NCI-H1092 (cell line): ENCODE measurements at regions not wholly inside any gene's neighbourhood (a gene's known extent, or its start where the extent isn't known, plus 50 kb on each side); places are given as distances from the start of the nearest gene placed in this dataset.

Source experiments
- DNase-seq: peaks from one replicate; lab custom pipeline; 2025; lab: John Stamatoyannopoulos, UW

DNA sequence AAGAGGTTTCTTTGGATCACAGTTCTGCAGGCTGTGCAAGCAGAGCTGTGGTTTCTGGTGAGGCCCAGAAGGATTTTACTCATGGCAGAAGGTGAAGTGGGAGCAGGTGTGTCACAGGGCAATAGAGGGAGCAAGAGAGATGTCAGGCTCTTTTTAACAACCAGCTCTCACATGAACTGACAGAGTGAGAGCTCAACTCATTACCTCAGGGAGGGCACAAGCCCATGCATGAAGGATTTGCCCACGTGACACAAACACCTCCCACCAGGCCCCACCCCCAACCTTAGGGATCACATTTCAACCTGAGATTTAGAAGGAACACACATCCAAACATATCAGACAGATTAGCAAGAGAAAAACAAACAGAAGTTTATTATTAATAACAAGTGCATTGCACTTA, 470.4 kb downstream of the GALC start:
- DNase-seq: no peak

GRCh38 chr14:87508333-87508732, 484.6 kb downstream of the GALC start:
- DNase-seq: no peak

- no peak for DNase-seq
Observed at GRCh38 chr14:87503711-87504110, 489.3 kb downstream of the GALC start.

DNA sequence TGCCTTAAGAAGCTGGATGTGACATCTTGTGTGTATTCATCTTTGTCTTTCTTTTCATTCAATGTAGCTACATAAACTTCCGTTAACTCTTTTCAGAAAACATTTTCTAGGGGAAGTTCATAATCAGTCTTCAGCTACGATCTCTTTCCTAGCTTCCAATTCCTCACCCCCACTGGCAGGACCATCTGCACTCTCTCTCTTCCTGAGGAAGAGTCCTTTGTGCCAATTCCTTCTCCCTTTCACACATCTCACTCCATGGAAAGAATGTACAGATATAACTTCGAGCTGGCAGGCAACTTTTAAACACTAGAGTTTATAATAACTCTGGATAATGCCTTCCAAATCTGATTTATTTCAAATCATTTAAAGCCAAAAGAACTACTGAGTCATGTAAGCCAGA, 495.7 kb downstream of the GALC start:
- no peak for DNase-seq

GRCh38 chr14:87494010-87494409, 499.0 kb downstream of the GALC start:
- no peak for DNase-seq

DNA sequence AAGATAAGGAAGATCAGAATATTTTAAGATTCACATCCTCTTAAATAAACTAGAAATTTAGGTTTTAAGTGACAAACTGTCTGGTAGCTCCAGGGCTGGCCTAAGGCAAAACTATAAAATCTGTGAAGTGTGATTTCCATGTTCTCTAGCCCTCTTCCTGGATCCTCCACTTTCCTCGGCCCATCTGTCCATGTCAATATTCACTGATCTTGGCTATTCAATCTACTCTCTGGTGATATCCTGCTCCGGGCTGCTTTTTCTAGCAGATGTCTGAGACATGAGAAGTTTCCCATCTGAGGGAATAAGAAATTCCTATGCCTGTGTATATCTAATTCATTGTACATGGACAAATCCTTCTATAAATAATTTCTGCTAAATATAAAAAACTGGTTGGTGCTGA, 500.4 kb downstream of the GALC start:
- DNase-seq: no peak

DNA sequence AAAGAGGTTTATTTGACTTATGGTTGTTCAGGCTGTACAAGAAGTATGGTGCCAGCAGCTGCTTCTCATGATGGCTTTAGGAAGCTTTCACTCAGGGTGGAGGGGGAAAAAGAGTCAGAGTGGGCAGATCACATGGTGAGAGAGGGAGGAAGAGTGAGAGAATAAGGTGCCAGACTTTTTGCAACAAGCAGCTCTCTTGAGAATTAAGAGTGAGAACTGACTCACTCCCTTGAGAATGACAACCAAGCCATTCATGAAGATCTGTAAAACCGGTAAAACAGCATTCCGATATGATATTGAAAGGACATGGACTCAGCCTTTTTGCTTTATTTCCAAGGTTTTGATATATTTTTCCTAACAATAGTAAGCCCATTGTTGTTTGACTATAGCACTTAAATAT, 501.2 kb downstream of the GALC start:
- DNase-seq: no peak

- no peak for DNase-seq
Observed at GRCh38 chr14:87489196-87489819, 503.7 kb downstream of the GALC start.

GRCh38 chr14:87483271-87484260, 509.4 kb downstream of the GALC start:
- DNase-seq: no peak

DNA sequence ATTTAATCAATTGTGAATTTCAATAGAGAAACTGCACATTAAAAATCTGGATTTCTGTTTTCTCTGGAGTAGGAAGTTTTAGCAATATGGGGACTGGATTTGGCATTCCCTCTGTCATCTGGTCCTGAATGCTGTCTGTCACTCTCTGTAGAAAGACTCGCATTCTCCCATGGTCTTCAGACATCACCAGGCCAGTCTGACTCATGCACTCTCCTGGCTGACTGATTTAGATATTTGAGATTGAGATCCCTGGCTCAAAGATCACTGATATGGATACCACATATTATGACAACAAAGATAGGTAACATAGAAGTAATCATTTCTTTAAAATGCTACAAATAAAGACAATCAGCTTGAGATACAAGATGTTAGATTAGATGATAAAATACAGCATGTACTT, 524.5 kb downstream of the GALC start:
- no peak for DNase-seq

- DNase-seq: no peak
Observed at GRCh38 chr14:87467578-87467977, 525.4 kb downstream of the GALC start.

DNA sequence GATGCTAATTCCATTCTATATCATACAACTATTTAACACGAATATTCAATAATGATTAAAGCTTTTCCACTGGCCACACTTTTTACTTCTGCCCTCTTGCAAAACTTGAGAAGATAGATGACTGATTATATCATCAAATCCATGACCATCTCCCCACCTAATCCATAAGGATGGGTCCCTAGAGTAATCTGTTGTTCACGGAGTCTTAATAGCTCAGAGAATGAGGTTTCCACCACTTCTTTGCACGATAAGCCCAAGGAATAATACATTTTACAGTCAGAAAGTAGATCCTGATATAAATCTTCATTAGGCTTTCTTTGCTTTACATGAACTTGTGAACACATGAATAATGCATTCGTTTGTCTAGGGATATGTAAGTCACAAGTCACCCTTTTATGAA, 527.2 kb downstream of the GALC start:
- no peak for DNase-seq

DNA sequence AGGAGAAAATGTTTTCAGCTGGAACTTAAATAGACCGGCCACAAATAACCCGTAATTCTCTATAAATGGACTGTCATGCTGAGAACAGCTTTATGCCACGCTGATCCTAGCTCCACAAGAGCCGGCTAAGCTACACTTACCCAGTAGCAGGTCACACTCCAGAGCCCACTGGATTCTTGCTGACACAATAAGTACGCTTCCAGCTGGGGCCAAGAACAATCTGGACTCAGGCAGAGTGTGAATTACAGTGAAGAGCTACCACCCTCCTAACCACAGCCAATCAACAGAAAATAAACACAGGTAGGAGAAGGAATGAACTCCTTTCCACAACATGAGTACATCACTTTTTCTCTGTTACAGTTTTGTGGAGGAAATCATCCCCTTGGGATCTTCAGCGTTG, 531.3 kb downstream of the GALC start:
- DNase-seq: no peak

DNA sequence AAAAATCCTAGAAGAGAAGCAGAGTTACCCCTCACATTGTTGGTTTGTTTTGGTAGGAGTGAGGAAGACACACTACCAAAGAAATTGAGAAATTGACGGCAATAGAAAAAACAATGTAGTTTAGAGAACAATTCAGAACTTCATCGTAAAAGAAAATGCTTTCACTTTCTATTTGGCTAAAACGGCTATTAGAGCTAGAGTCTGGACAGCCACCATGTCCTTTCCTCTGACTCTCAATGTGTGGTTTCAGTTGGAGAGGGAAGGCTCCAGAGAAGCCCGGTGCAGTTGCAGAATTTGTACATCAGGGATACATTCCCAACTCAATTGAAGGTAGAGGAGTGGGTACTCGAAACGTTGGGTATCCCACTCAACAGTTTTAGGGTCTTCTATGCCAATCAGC, 535.3 kb downstream of the GALC start:
- DNase-seq: no peak

- DNase-seq: no peak
Observed at GRCh38 chr14:87450193-87450592, 542.8 kb downstream of the GALC start.

- no peak for DNase-seq
Observed at GRCh38 chr14:87449016-87449415, 544.0 kb downstream of the GALC start.

- no peak for DNase-seq
Observed at GRCh38 chr14:87443787-87444186, 549.2 kb downstream of the GALC start.

GRCh38 chr14:87443039-87443438, 549.9 kb downstream of the GALC start:
- DNase-seq: no peak

GRCh38 chr14:87437158-87437557, 555.8 kb downstream of the GALC start:
- DNase-seq: no peak

DNA sequence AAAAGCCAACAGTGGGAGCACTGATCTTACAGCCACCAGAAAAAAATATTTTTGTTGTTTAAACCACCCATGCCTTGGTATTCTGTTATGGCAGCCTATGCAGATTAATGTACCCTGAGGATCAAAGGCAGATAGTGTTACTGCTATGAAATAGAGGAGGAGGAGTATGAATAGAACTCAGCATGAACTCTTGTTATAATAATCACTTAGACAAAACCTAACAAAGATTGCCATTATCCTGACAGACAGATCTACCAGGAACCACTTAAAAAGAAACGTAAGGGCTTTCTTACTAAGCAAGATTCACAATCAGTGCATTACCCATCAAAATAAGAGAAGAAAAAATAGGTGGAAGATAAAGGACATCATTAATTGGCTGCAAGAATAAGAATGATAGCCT, 558.3 kb downstream of the GALC start:
- no peak for DNase-seq

GRCh38 chr14:87434011-87434410, 559.0 kb downstream of the GALC start:
- DNase-seq: no peak

DNA sequence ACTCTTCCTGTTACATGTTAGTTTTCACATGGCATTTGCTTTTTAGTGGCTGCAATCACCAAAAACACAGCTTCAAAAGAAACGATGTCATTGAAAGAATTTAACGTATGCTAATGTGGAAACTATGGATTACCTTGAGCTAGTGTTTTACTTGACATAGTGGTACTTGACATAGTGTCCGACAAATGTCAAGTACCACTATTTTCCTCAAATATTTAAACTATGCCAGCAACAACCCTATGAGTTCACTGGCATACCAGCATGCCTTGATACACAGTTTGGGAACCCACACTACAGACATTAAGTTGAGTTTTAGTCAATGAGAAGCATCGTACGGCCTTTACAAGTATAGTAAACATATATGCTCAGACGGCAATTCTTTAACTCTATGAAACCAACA, 560.3 kb downstream of the GALC start:
- DNase-seq: no peak

- DNase-seq: no peak
Observed at GRCh38 chr14:87430810-87431209, 562.2 kb downstream of the GALC start.

- DNase-seq: no peak
Observed at GRCh38 chr14:87430214-87430613, 562.8 kb downstream of the GALC start.
